ENCODE measurements at regions not wholly inside any gene's neighbourhood (a gene's known extent, or its start where the extent isn't known, plus 50 kb on each side); places are given as distances from the start of the nearest gene placed in this dataset.
"Not testable (repeated sequence)": the region's sequence is repeated elsewhere in the genome, so short reads cannot be mapped to it uniquely, and the experiment has no call there.

DNA sequence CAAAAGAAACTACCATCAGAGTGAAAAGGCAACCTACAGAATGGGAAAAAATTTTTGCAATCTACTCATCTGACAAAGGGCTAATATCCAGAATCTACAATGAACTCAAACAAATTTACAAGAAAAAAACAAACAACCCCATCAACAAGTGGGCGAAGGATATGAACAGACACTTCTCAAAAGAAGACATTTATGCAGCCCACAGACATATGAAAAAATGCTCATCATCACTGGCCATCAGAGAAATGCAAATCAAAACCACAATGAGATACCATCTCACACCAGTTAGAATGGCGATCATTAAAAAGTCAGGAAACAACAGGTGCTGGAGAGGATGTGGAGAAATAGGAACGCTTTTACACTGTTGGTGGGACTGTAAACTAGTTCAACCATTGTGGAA is 83.9 kb downstream of the GEMIN8 start:
- TF ChIP-seq, protein P1, sequence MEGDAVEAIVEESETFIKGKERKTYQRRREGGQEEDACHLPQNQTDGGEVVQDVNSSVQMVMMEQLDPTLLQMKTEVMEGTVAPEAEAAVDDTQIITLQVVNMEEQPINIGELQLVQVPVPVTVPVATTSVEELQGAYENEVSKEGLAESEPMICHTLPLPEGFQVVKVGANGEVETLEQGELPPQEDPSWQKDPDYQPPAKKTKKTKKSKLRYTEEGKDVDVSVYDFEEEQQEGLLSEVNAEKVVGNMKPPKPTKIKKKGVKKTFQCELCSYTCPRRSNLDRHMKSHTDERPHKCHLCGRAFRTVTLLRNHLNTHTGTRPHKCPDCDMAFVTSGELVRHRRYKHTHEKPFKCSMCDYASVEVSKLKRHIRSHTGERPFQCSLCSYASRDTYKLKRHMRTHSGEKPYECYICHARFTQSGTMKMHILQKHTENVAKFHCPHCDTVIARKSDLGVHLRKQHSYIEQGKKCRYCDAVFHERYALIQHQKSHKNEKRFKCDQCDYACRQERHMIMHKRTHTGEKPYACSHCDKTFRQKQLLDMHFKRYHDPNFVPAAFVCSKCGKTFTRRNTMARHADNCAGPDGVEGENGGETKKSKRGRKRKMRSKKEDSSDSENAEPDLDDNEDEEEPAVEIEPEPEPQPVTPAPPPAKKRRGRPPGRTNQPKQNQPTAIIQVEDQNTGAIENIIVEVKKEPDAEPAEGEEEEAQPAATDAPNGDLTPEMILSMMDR (IDR thresholded peaks at IDR 0.05; ENCODE audit: low read depth, low read length, missing input control): not testable (repeated sequence)
- TF ChIP-seq, protein P2, sequence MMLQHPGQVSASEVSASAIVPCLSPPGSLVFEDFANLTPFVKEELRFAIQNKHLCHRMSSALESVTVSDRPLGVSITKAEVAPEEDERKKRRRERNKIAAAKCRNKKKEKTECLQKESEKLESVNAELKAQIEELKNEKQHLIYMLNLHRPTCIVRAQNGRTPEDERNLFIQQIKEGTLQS (IDR thresholded peaks at IDR 0.05): not testable (repeated sequence)
- TF ChIP-seq, protein P3, sequence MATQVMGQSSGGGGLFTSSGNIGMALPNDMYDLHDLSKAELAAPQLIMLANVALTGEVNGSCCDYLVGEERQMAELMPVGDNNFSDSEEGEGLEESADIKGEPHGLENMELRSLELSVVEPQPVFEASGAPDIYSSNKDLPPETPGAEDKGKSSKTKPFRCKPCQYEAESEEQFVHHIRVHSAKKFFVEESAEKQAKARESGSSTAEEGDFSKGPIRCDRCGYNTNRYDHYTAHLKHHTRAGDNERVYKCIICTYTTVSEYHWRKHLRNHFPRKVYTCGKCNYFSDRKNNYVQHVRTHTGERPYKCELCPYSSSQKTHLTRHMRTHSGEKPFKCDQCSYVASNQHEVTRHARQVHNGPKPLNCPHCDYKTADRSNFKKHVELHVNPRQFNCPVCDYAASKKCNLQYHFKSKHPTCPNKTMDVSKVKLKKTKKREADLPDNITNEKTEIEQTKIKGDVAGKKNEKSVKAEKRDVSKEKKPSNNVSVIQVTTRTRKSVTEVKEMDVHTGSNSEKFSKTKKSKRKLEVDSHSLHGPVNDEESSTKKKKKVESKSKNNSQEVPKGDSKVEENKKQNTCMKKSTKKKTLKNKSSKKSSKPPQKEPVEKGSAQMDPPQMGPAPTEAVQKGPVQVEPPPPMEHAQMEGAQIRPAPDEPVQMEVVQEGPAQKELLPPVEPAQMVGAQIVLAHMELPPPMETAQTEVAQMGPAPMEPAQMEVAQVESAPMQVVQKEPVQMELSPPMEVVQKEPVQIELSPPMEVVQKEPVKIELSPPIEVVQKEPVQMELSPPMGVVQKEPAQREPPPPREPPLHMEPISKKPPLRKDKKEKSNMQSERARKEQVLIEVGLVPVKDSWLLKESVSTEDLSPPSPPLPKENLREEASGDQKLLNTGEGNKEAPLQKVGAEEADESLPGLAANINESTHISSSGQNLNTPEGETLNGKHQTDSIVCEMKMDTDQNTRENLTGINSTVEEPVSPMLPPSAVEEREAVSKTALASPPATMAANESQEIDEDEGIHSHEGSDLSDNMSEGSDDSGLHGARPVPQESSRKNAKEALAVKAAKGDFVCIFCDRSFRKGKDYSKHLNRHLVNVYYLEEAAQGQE (IDR thresholded peaks at IDR 0.05): not testable (repeated sequence)
- TF ChIP-seq SP1 (IDR thresholded peaks at IDR 0.05); GABPA (IDR thresholded peaks at IDR 0.05 in 1 of 2, conservative IDR thresholded peaks at IDR 0.05 in 1 of 2); RXRA (IDR thresholded peaks at IDR 0.05); YY1 (IDR thresholded peaks at IDR 0.05); RAD21 (IDR thresholded peaks at IDR 0.05); EGR1 (IDR thresholded peaks at IDR 0.05; ENCODE audit: low read depth in 2 of 2); FOXA1 (IDR thresholded peaks at IDR 0.05): not testable (repeated sequence)
- TF ChIP-seq, protein P4, sequence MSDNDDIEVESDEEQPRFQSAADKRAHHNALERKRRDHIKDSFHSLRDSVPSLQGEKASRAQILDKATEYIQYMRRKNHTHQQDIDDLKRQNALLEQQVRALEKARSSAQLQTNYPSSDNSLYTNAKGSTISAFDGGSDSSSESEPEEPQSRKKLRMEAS (IDR thresholded peaks at IDR 0.05): not testable (repeated sequence)
- TF ChIP-seq, protein P5, sequence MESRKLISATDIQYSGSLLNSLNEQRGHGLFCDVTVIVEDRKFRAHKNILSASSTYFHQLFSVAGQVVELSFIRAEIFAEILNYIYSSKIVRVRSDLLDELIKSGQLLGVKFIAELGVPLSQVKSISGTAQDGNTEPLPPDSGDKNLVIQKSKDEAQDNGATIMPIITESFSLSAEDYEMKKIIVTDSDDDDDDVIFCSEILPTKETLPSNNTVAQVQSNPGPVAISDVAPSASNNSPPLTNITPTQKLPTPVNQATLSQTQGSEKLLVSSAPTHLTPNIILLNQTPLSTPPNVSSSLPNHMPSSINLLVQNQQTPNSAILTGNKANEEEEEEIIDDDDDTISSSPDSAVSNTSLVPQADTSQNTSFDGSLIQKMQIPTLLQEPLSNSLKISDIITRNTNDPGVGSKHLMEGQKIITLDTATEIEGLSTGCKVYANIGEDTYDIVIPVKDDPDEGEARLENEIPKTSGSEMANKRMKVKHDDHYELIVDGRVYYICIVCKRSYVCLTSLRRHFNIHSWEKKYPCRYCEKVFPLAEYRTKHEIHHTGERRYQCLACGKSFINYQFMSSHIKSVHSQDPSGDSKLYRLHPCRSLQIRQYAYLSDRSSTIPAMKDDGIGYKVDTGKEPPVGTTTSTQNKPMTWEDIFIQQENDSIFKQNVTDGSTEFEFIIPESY (IDR thresholded peaks at IDR 0.05): not testable (repeated sequence)

All from liver (tissue), 3 donors.